ENCODE measurements at regions not wholly inside any gene's neighbourhood (a gene's known extent, or its start where the extent isn't known, plus 50 kb on each side); places are given as distances from the start of the nearest gene placed in this dataset.

DNA sequence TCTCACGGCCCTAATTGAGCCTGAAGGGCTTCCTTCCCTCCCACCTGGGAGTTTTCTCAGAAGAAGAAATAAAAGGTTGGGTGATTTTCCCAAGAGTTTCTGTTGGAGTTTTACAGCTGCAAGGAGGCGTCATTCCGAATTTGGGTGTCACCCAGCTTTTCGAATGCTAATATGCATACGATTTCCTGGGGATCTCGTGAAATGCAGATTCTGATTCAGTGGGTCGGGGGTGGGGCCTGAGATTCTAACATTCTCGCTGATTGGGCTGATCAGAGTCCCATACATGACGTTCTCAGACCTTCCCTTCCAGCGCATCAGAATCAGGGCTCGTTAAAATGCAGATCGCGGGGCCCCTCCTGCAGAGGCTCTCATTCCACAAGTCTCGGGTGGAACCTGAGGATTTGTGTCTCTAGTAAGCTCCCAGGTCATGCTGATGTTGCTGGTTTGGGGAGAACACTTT, 125.8 kb upstream of the STX18 start:
- TF ChIP-seq, protein P1, sequence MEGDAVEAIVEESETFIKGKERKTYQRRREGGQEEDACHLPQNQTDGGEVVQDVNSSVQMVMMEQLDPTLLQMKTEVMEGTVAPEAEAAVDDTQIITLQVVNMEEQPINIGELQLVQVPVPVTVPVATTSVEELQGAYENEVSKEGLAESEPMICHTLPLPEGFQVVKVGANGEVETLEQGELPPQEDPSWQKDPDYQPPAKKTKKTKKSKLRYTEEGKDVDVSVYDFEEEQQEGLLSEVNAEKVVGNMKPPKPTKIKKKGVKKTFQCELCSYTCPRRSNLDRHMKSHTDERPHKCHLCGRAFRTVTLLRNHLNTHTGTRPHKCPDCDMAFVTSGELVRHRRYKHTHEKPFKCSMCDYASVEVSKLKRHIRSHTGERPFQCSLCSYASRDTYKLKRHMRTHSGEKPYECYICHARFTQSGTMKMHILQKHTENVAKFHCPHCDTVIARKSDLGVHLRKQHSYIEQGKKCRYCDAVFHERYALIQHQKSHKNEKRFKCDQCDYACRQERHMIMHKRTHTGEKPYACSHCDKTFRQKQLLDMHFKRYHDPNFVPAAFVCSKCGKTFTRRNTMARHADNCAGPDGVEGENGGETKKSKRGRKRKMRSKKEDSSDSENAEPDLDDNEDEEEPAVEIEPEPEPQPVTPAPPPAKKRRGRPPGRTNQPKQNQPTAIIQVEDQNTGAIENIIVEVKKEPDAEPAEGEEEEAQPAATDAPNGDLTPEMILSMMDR (IDR thresholded peaks at IDR 0.05; ENCODE audit: low read depth, low read length) = no peak
- no peak for DNase-seq (ENCODE audit: low read depth, low spot score)
- in situ Hi-C loops (cut with HindIII; ENCODE audit: low sequenced_read_pairs) = no loop called here
- no peak overlapping the region for H3K4me3 ChIP-seq (ENCODE audit: low read depth, low read length)

DNA sequence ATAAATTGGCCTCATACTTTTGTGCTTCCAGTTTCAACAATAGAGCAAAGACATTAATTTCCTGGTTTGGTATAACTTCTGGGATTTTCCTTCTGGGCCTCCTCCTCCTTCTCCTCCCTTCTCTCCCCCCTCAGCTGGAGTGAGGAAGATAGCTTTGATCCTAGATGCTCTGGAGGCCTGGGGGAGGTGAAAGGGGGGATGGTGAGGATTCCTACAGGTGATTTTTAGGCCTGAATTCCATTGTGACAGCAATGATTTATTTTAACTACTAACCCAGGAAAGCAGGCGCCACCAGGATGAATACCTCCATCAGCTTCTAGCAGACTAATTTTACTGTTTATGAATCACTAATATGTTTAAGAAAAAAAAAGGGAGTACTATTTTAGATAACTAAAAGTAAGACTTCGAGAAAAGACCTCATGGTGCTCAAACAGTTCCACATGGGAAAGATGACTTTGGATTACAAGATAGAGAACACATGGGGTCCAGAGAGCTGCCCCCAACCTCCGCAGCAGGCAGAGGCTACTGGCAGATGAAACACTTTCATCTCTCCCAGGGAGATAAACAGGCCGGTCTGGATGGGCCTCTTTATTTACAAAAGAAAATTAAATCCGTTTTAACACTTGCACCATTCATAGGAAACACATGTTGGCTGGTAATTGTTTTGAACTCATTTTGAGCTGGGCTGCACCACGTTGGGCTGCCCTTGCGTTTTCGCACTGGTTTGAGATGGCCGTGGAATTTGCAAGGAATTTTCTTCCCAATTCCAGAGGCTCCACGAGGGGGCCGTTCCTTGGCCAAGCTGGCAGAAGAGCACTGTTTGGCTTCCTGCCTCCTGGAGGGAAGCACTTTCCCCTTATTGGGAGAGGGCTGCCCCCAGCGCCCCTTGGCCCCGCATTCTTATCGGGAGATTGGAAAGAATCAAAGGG, 125.1 kb upstream of the STX18 start:
- H3K4me3 ChIP-seq (ENCODE audit: low read depth, low read length) = no peak overlapping the region

DNA sequence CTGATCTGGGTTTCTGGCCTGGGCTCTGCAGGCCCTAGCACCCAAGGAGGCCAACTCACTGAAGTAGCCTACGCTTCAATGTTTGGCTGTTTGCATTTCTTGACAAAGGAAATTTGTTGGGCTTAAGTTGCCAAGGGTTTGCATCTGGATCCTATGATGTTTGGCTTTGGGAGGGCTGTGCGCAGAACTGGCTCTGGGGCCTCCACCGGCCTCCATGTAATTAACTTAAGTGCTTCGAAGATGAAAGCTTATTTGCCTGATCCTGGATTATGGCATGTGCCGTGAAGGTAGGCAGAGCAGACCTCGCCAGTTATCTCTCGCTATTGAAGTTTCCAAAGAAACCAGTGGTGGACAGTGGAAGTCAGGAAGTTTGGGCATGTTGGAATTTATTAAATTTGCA, 124.3 kb upstream of the STX18 start:
- TF ChIP-seq, protein P1 (IDR thresholded peaks at IDR 0.05; ENCODE audit: low read depth, low read length) = no peak
- DNase-seq (ENCODE audit: low read depth, low spot score) = no peak
- in situ Hi-C loops (cut with HindIII; ENCODE audit: low sequenced_read_pairs) = no loop called here
- no peak overlapping the region for H3K4me3 ChIP-seq (ENCODE audit: low read depth, low read length)

More for the DNA sequence above, 125.1 kb upstream of the STX18 start:
- DNase-seq (ENCODE audit: low read depth, low spot score) = no peak
- TF ChIP-seq, protein P1 (IDR thresholded peaks at IDR 0.05; ENCODE audit: low read depth, low read length) = peak; percentile 1
- in situ Hi-C loops (cut with HindIII; ENCODE audit: low sequenced_read_pairs) = no loop called here

DNA sequence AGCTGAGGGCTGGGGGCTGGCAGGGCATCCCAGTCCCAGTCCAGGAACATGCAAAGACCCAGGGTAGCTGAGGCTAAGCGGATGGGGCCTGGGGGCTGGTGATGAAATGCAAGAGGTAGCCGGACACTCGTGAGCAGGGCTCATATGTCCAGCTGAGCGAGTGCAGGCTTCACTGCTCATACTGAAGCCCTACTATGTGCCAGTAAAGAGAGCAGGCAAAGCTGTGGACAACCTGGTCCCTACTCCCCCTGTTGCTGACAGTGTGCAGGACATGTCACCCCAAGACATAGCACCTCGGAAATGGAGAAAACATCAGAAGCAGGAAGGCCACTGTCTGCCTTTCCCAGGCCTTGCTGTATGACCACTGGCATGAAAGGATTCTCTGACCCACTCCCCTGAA, 122.4 kb upstream of the STX18 start:
- TF ChIP-seq, protein P1 (IDR thresholded peaks at IDR 0.05; ENCODE audit: low read depth, low read length) = no peak
- H3K4me3 ChIP-seq (ENCODE audit: low read depth, low read length) = no peak overlapping the region
- DNase-seq (ENCODE audit: low read depth, low spot score) = no peak
- in situ Hi-C loops (cut with HindIII; ENCODE audit: low sequenced_read_pairs) = no loop called here

DNA sequence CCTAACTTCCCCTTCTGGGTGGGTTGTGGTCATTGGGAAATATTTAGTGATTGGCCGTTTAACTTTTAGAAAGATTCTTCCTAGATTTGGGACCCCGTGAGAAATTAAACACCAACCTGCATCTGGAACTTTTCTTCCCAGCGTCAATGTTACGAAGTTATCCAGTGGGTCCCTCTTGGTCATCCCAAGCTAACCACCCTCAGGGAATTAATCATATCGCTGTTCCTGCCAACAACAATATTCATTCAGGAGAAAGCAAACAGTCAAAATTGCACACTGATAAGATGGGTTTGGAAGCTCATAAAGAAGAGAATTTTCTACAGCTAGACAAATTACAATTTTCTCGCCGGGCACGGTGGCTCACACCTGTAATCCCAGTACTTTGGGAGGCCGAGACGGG, 121.2 kb upstream of the STX18 start:
- no peak overlapping the region for H3K4me3 ChIP-seq (ENCODE audit: low read depth, low read length)
- TF ChIP-seq, protein P1 (IDR thresholded peaks at IDR 0.05; ENCODE audit: low read depth, low read length) = no peak
- in situ Hi-C loops (cut with HindIII; ENCODE audit: low sequenced_read_pairs) = no loop called here
- peak; percentile 70 for DNase-seq (ENCODE audit: low read depth, low spot score)

DNA sequence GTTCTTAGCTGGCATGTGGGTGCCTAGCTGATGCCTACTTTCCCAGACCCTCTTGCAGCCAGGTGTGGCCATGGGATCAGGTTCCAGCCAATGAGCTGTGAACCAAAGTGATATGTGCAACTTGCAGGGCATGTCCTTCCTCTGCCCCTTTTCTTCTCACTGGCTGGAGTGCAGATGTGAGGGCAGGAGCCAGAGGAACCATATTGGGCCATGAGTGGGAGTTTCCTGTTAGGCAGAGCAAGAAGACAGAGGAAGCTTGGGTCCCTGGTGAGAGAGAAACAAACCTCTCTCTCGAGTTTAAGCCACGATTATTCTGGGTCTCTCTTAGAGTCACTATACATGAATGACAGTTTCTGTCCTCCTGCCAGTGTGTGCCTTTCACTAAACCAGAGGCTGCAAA, 120.4 kb upstream of the STX18 start:
- in situ Hi-C loops (cut with HindIII; ENCODE audit: low sequenced_read_pairs) = no loop called here
- H3K4me3 ChIP-seq (ENCODE audit: low read depth, low read length) = no peak overlapping the region
- TF ChIP-seq, protein P1 (IDR thresholded peaks at IDR 0.05; ENCODE audit: low read depth, low read length) = no peak
- no peak for DNase-seq (ENCODE audit: low read depth, low spot score)

Measured in astrocyte of the spinal cord (primary cell).